Prostate gland (tissue), 2 donors: ENCODE measurements at regions not wholly inside any gene's neighbourhood (a gene's known extent, or its start where the extent isn't known, plus 50 kb on each side); places are given as distances from the start of the nearest gene placed in this dataset.

Experiments
- POLR2A ChIP-seq: fragments of 450-650 bp; IDR thresholded peaks from one replicate; pipeline ENCODE4 v1.6.1; 2016; ENCODE audit warnings: antibody characterized with exemption, mild to moderate bottlenecking
- POLR2AphosphoS5 ChIP-seq: sonication (generic); formaldehyde crosslinking; IDR thresholded peaks from one replicate; pipeline ENCODE4 v1.6.1; 2017; ENCODE audit warnings: antibody characterized with exemption
- TF ChIP-seq, protein P1 (sequence below), 4 experiments: fragments of 200-600 bp in 2 of 4; fragments of 450-650 bp in 2 of 4; sonication (generic) in 2 of 4; IDR thresholded peaks; 1 replicate in 3 of 4; 2 replicates in 1 of 4; pipeline ENCODE4 v1.5.1; 2016 to 2019; ENCODE audit warnings: antibody characterized with exemption in 4 of 4, mild to moderate bottlenecking in 2 of 4, moderate library complexity in 2 of 4

DNA sequence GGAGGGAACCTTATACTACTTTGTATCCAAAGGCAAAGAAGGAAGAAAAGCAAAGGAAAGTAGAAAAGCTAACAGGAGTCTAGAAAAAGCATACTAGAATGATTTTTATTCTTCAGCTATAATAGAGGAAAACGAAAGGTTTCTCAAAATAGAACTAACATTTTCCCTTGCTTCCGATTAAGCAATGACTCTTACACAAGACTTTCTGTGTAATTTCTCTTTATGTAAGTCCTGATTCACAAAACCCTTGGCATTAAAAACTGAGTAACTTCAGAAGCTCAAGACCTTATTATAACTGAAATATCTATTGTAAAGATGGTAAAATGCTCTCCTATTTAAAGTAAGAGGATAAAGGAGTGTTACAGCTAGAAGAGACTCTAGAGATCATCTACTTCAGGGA, 97.4 kb downstream of the DTWD1 start:
- TF ChIP-seq, protein P1, sequence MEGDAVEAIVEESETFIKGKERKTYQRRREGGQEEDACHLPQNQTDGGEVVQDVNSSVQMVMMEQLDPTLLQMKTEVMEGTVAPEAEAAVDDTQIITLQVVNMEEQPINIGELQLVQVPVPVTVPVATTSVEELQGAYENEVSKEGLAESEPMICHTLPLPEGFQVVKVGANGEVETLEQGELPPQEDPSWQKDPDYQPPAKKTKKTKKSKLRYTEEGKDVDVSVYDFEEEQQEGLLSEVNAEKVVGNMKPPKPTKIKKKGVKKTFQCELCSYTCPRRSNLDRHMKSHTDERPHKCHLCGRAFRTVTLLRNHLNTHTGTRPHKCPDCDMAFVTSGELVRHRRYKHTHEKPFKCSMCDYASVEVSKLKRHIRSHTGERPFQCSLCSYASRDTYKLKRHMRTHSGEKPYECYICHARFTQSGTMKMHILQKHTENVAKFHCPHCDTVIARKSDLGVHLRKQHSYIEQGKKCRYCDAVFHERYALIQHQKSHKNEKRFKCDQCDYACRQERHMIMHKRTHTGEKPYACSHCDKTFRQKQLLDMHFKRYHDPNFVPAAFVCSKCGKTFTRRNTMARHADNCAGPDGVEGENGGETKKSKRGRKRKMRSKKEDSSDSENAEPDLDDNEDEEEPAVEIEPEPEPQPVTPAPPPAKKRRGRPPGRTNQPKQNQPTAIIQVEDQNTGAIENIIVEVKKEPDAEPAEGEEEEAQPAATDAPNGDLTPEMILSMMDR (IDR thresholded peaks at IDR 0.05): no peak
- TF ChIP-seq POLR2A (no peak), POLR2AphosphoS5 (no peak)
